Lung (tissue), 11 donors: ENCODE measurements at regions not wholly inside any gene's neighbourhood (a gene's known extent, or its start where the extent isn't known, plus 50 kb on each side); places are given as distances from the start of the nearest gene placed in this dataset.

Experiments
- ATAC-seq: fragments of 200-7000 bp; cut with Tn5 transposase; one replicate; pipeline ENCODE4 v1.9.1; 2020; ENCODE audit warnings: moderate number of reproducible peaks; ENCODE audit not compliant: insufficient read depth, low FRiP score
- DNase-seq, 3 donors: peaks; one replicate each; pipeline ENCODE4 v3.0.0-alpha.2; 2013 to 2017
- H3K27ac ChIP-seq, 2 donors: one replicate each; pipeline ENCODE4 v1.5.1; 2013; ENCODE audit warnings: mild to moderate bottlenecking in 2 of 2, moderate library complexity in 2 of 2, control low read depth in 1 of 2, inconsistent platforms in 1 of 2, low read depth in 1 of 2, low read length in 1 of 2
- H3K27me3 ChIP-seq, 3 donors: one replicate each; pipeline ENCODE4 v1.5.1; 2013; ENCODE audit warnings: low read length in 2 of 3; ENCODE audit not compliant: control insufficient read depth in 3 of 3, insufficient read depth in 3 of 3
- H3K36me3 ChIP-seq, 4 donors: one replicate each; pipeline ENCODE4 v1.5.1; 2013; ENCODE audit warnings: low read length in 4 of 4, mild to moderate bottlenecking in 1 of 4, moderate library complexity in 1 of 4; ENCODE audit not compliant: control insufficient read depth in 4 of 4, insufficient read depth in 4 of 4
- H3K4me1 ChIP-seq, 5 donors: one replicate each; pipeline ENCODE4 v1.5.1; 2013; ENCODE audit warnings: low read length in 5 of 5, mild to moderate bottlenecking in 2 of 5, moderate library complexity in 1 of 5; ENCODE audit not compliant: control insufficient read depth in 5 of 5, insufficient read depth in 5 of 5
- H3K4me3 ChIP-seq: one replicate; pipeline ENCODE4 v1.5.1; 2013; ENCODE audit warnings: mild to moderate bottlenecking, control low read depth, moderate library complexity
- H3K9ac ChIP-seq, 2 donors: one replicate each; pipeline ENCODE4 v1.5.1; 2013; ENCODE audit warnings: low read length in 2 of 2, control low read depth in 1 of 2; ENCODE audit not compliant: insufficient read depth in 1 of 2
- H3K9me3 ChIP-seq, 4 donors: one replicate each; pipeline ENCODE4 v1.5.1; 2013; ENCODE audit warnings: low read length in 3 of 4, mild to moderate bottlenecking in 1 of 4, moderate library complexity in 1 of 4; ENCODE audit not compliant: control insufficient read depth in 4 of 4, insufficient read depth in 3 of 4
- CTCF ChIP-seq: IDR thresholded peaks from 2 replicates; pipeline ENCODE4 v1.5.1; 2012; ENCODE audit warnings: mild to moderate bottlenecking; ENCODE audit errors: control extremely low read depth, extremely low read depth
- WGBS, 2 donors: extraction: QIAGEN DNeasy Blood & Tissue Kit; methylation state at CpG; one replicate each; pipeline ENCODE4 v1.1.7; 2013; 5-methylcytosine and 5-hydroxymethylcytosine counted together
- donor health status: control.
- donor health status: control.
- donor health status: Bipolar disorder and iron deficiency.
- donor health status: healthy.
- donor health status: DM: yes; HTN: yes; CAD: no.

GRCh38 chr2:21288299-21288698 is 164.5 kb downstream of the TDRD15 start:
- WGBS, 2 donors = 72 to 83% methylated on average over 2 of the region's 2 CpGs
- Histone ChIP-seq H3K27me3 (no peaks in the 10 kb centered on the region), H3K27ac (no peak overlapping the region), H3K9ac (no peak overlapping the region), H3K4me3 (no peak overlapping the region), H3K9me3 (peaks cover 0 to 2% (median 0%) of the 10 kb centered on the region in 4 donors), H3K36me3 (no peaks in the 10 kb centered on the region), H3K4me1 (no peaks in the 10 kb centered on the region)
- no peak for DNase-seq
- ATAC-seq = no peak
- no peak for TF ChIP-seq CTCF

- H3K4me1 ChIP-seq = no peaks in the 10 kb centered on the region
- H3K9me3 ChIP-seq = peaks cover 0 to 2% (median 0%) of the 10 kb centered on the region in 4 donors
- ATAC-seq (no peak), DNase-seq (no peak)
- H3K4me3 ChIP-seq = no peak overlapping the region
- H3K27ac ChIP-seq = no peak overlapping the region
- no peak overlapping the region for H3K9ac ChIP-seq
- H3K27me3 ChIP-seq = no peaks in the 10 kb centered on the region
- no peaks in the 10 kb centered on the region for H3K36me3 ChIP-seq
- TF ChIP-seq CTCF = no peak
- WGBS, 2 donors = 68 to 80% methylated on average over 8 of the region's 8 CpGs
These were observed 165.2 kb downstream of the TDRD15 start for GRCh38 chr2:21288739-21289520.

- Histone ChIP-seq H3K9me3 (peaks cover 0 to 2% (median 0%) of the 10 kb centered on the region in 4 donors), H3K4me1 (no peaks in the 10 kb centered on the region), H3K36me3 (no peaks in the 10 kb centered on the region), H3K9ac (no peak overlapping the region), H3K27ac (no peak overlapping the region), H3K27me3 (no peaks in the 10 kb centered on the region), H3K4me3 (no peak overlapping the region)
- ATAC-seq = no peak
- TF ChIP-seq CTCF = no peak
- no peak for DNase-seq
- 63 to 69% methylated on average over 3 of the region's 3 CpGs for WGBS, 2 donors
These were observed 165.8 kb downstream of the TDRD15 start for GRCh38 chr2:21289551-21289950.
